GM21529 (cell line): ENCODE measurements at regions not wholly inside any gene's neighbourhood (a gene's known extent, or its start where the extent isn't known, plus 50 kb on each side); places are given as distances from the start of the nearest gene placed in this dataset.

Source experiments
- ATAC-seq: cut with Tn5 transposase; IDR thresholded peaks from one replicate; pipeline ENCODE4 v1.9.1; 2021; ENCODE audit not compliant: unreplicated experiment

- ATAC-seq: no peak
Observed at GRCh38 chr5:3883040-3883439, 287.4 kb downstream of the IRX1 start.

DNA sequence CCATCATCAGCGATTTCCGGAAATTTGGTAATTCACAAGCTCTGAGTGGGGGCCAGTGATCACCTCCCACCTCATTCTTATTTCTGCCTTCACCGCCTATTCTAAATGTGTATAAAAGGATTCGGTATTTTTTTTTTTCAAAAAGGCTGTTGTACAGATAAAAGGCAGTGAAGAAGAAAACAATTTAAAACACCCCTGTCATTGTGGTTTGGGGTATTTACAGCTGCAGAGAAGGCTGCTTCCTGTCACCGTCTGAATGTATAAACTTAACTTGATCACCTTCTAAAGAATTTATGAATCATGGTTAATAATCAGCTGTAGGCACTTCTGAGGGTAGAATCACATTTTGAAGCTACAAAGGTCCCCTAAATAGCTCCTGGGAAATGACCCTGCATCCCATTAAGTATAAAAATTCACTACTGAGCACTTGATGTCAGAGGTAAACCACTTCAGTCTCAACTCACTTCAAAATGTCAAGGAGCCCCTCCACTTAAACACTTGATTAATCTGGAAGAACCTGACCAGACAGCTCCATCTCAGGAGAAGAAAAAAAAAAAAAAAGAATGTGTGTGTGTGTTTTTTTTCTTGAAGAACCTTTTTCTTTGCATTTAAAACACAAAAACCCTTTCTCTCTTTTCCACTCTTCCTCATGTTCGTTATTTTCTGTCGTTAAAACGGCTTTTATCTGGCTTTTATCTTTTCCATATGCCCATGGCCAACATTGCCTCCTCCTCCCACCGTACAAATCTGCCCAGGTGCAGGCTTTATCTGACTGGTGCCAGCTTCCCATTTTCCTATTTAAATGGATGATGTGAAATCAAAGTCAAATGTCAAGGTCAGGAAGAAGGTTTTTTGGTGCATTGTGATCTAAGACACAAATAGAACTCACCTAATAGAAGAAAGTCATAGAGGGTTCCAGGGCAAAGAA lies 291.2 kb downstream of the IRX1 start:
- no peak for ATAC-seq

DNA sequence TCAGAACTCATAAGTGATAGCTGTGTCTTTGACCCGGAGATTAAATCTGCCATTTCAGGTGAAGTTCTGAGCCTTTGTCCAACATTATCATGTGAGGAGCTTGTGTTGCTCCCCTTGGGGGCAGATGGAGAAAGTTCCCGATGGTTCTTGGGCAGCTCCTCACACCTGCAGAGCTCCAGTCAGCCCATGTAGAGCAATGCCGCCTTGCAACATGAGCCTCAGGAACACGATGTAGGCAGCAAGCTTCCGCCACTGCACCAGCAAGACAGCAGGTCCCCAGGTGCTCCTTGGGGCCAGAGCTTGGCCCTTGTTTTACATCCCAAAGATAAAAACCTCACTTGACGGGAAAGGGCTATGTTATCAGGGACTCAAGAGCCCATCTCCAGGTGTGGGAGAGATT lies 292.7 kb downstream of the IRX1 start:
- no peak for ATAC-seq

- ATAC-seq: no peak
Observed at GRCh38 chr5:3889412-3890142, 293.9 kb downstream of the IRX1 start.

DNA sequence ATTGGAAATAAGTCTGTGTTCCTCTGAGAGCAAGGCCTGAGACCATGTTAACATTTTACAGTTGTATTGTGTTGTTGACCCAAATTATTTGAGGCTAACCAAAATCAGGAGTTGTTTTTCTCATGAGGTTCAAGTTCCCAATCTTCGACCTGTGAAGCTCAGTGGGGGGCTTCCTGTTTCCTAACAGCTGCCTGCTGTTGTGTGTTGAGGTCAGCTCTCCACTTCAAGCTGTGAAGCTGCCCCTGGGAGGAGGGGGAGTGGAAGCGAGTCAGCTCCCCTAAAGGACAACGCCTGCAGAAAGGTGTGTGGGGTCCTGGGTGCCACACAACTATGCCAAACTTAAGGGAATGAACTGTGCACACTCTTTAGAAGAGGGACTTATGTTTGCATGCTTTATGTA lies 295.5 kb downstream of the IRX1 start:
- no peak for ATAC-seq

- ATAC-seq: no peak
Observed at GRCh38 chr5:3893527-3893926, 297.9 kb downstream of the IRX1 start.

DNA sequence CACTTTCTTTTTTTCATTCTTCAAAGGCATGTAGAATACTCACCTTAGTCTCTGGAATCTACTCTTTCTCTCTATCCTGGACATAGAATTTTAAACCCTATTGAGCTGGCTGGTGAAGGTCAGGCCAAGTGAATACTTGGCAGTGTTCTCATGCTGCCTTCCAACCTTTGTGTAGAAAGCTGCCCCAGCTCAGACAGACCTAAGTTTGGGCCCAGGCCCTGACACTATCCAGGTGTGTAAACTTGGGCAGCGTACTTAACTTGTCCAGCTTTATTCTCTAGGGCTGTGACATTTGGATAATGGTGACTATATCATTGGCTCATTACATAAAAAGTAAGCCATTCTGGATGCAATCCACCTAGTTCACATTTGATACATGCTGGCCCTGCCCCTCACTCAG lies 298.3 kb downstream of the IRX1 start:
- no peak for ATAC-seq

DNA sequence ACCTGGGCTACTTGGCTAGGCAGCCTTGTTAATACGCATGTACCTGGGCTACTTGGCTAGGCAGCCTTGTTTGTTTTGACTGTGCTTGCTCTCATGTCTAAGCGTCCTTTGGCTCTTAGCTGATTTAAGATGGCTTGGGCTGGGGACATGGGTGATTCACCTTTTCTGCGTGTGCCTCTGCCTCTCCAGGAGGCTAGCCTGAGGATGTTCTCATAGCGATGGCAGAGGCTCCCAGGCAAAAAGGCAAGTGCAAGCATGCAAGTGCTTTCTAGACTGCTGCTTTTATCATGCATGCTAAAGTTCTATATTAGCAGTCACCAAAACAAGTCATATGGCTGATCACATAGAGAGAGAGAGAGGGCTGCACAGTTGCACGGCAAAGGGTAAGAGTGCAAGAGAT lies 300.5 kb downstream of the IRX1 start:
- no peak for ATAC-seq

GRCh38 chr5:3899093-3899492 lies 303.5 kb downstream of the IRX1 start:
- no peak for ATAC-seq

DNA sequence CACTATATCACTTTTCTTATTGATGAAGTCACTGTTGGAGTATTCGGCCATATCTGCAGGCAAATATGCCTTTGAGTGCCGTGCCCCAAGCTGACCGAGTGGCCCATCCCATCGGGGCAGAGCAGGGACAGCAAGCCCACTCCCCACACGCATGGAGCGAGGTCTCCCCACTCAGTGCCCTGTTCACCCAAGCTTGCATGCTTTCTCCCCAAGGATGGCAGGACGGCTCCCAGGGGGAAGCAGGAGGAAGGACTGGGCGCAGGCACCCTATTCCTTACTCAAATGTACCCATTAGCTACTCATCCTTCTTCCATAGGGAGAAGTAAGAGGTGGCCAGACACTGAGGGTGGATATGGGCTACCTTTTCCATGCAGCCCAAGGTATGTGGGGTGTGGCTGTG lies 309.0 kb downstream of the IRX1 start:
- ATAC-seq: no peak

DNA sequence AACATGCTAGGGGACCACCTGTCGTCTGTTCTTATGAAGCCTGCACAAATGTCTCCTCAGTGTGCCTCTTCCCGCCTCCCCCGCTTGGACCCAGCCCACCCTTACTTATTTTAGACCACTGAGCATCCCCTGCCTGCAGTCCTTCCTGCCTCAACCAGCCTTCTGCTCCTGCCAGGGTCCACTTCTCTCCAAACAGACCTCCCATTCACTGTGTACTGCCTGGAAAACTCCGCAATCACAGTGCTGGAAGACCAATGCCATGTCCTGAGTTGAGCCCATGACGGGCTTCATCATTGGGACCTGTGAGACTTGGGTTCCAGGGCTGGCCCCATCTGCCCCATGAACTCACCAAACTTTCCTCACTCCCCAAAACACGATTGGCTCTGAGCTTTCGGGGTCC lies 309.4 kb downstream of the IRX1 start:
- no peak for ATAC-seq

DNA sequence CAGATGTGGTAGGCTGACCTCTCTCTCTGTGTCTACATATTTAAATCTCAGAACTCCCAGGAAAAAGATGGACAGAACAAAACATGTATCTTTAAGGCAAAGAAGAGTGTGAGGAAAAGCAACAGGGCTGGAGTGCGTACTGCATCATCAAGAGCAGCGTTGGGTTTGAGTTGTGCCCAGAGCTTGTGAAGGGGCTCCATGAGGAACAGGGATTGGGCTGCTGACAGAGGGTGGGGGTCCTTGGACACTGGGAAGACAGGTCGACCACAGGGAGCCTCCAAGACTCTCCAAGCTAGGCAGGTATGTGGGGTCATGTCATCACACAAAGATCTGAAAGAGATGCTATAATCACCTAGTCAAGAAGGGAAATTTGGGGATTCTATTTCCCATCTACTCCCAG lies 309.9 kb downstream of the IRX1 start:
- ATAC-seq: no peak

GRCh38 chr5:3911111-3911510 lies 315.5 kb downstream of the IRX1 start:
- no peak for ATAC-seq

GRCh38 chr5:3911773-3912172 lies 316.1 kb downstream of the IRX1 start:
- ATAC-seq: no peak

DNA sequence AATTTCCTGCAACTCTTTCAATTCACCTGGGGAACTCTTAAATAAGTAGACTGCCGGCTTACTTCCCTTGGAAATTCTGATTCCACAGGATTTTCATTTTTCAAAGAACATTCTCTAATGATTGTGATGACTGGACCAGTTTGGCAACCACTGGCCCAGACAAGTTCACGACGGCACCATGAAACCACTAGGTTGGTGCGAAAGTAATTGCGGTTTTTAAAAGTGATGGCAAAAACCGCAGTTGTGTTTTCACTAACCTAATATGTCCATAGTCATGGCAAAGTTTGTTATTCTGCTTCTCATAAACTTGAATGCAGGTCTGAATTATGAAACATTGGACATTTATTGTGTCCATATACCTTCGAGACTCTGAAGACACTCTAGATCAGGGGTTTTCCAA lies 317.2 kb downstream of the IRX1 start:
- no peak for ATAC-seq

- ATAC-seq: no peak
Observed at GRCh38 chr5:3913279-3913678, 317.6 kb downstream of the IRX1 start.

DNA sequence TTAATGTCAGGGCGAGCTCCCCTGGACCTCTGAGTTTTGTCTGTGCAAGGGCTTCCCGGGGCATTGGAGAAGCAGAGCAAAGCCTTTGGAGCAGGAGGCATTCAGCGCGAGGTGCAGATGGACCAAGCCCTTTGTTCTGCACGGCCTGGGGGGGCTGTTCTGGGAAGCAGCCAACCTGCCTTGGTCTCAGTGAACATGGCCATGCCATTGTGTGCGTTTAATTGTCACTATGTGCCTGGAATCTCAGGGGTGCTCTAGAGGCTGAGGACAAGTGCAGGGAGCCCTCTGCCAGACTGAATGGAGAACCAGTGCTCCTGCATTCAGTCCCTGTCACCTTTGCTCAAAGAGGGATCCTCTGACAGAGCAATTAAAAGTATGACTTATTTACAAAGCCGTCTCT lies 329.4 kb downstream of the IRX1 start:
- ATAC-seq: no peak

GRCh38 chr5:3925935-3926334 lies 330.3 kb downstream of the IRX1 start:
- ATAC-seq: no peak

- no peak for ATAC-seq
Observed at GRCh38 chr5:3929799-3930198, 334.2 kb downstream of the IRX1 start.

GRCh38 chr5:3931976-3932375 lies 336.3 kb downstream of the IRX1 start:
- no peak for ATAC-seq

DNA sequence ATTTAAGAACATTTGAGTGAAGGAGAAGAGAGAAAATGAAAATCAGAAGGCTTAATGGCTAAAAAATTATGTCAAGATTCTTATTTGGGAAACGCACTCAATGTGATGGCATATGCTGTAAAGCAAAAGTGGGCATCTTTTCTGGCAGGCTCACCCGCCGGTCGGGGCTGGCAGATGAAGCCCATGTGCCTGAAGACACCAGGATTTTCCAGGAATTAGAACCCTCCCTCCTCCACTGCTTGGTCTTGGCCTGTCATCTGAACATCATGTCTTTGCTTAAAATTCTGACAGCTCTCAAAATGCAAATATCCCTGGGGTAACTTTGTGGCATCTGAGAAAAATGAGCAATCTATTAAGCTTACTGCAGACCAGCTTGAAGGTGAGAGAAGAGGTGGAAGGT lies 337.9 kb downstream of the IRX1 start:
- ATAC-seq: no peak

- no peak for ATAC-seq
Observed at GRCh38 chr5:3933966-3934365, 338.3 kb downstream of the IRX1 start.
